ENCODE measurements at regions not wholly inside any gene's neighbourhood (a gene's known extent, or its start where the extent isn't known, plus 50 kb on each side); places are given as distances from the start of the nearest gene placed in this dataset.

- no peak overlapping the region for H3K4me3 ChIP-seq
- no peaks in the 10 kb centered on the region for H3K9me3 ChIP-seq (replicated peaks; ENCODE audit: control insufficient read depth, insufficient read depth, low read depth, low read length)
- CTCF ChIA-PET (ENCODE audit: low intra/inter-chr PET ratio): interaction anchor here (0.6 to 1.3 kb wide), 2 partner anchors 631 to 1357 kb away, joined by 3 to 5 read pairs; no protein-coding TSS in a partner anchor
- TF ChIP-seq POLR2A (conservative IDR thresholded peaks at IDR 0.05) (no peak), SMARCB1 (IDR thresholded peaks at IDR 0.05; ENCODE audit: insufficient read length, low read depth) (no peak), ZEB2 (IDR thresholded peaks at IDR 0.05) (no peak), CREB5 (CRISPR knock-in tag; IDR thresholded peaks at IDR 0.05) (no peak), CREB3 (tag; conservative IDR thresholded peaks at IDR 0.05; ENCODE audit: low read depth) (no peak), KDM2B (CRISPR knock-in tag; IDR thresholded peaks at IDR 0.05) (no peak), PHF8 (IDR thresholded peaks at IDR 0.05; ENCODE audit: borderline replicate concordance, low read length) (no peak)
- no peaks in the 10 kb centered on the region for H3K79me2 ChIP-seq (ENCODE audit: control insufficient read depth, insufficient read depth, low read length)
- no TSS peak for BruUV-seq (replicated peaks)
- FAIRE-seq (no peak), ATAC-seq (no peak), DNase-seq (ENCODE audit: extremely low read depth in 1 of 4, low spot score in 3 of 4) (no peak)
- H3K4me1 ChIP-seq (replicated peaks in 1 of 2; ENCODE audit: control insufficient read depth in 2 of 2, insufficient read depth in 2 of 2, low read length in 2 of 2): no peaks in the 10 kb centered on the region
- no peak overlapping the region for H2AFZ ChIP-seq (ENCODE audit: low read depth, low read length)
- H4K20me1 ChIP-seq (replicated peaks; ENCODE audit: control insufficient read depth, insufficient read depth, low read length): no peaks in the 10 kb centered on the region
- no peak overlapping the region for H3K9ac ChIP-seq (ENCODE audit: insufficient read depth in 1 of 2, low read depth in 2 of 2, low read length in 2 of 2)
- H3K27ac ChIP-seq (ENCODE audit: extremely low read depth, low read depth, low read length): no peak overlapping the region
- H3K27me3 ChIP-seq (ENCODE audit: control insufficient read depth in 2 of 2, insufficient read depth in 2 of 2, low read length in 2 of 2): no peaks in the 10 kb centered on the region
- no peaks in the 10 kb centered on the region for H3K9me1 ChIP-seq (ENCODE audit: control insufficient read depth, insufficient read depth, low read length)
- WGBS (ENCODE audit: insufficient coverage, low coverage, missing lambda C conversion rate): 1% methylated on average over 8 of the region's 8 CpGs
- intact Hi-C loops (cut with micrococcal nuclease): loop anchor here (10.0 kb wide), 1 partner anchor 631 kb away; no protein-coding TSS in a partner anchor
- in situ Hi-C loops (cut with MboI): no loop called here
- POLR2A ChIA-PET: interaction anchor here (1.3 kb wide), 1 partner anchor 625 kb away, joined by 3 read pairs; the partner anchor contains the start of gene HS3ST3B1
- H3K36me3 ChIP-seq (ENCODE audit: control insufficient read depth, insufficient read depth, low read length): no peaks in the 10 kb centered on the region
- H3K4me2 ChIP-seq (ENCODE audit: insufficient read depth, low read length): no peak overlapping the region
Measured at GRCh38 chr17:14926073-14926472, 339.1 kb downstream of the PMP22 start.
